Activated CD4-positive, alpha-beta T cell treated with anti-CD3 and anti-CD28 coated beads for 36 hours (primary cell): ENCODE measurements at regions not wholly inside any gene's neighbourhood (a gene's known extent, or its start where the extent isn't known, plus 50 kb on each side); places are given as distances from the start of the nearest gene placed in this dataset.

ENCODE experiments used
- ATAC-seq: fragments of 200-7000 bp; cut with Tn5 transposase; one replicate; pipeline ENCODE4 v1.10.0; 2021; ENCODE audit warnings: mild to moderate bottlenecking, moderate library complexity
- CTCF ChIA-PET: fragments of 350-600 bp; sonication (Branson Sonifier 250); formaldehyde crosslinking; loops from one replicate; lab custom pipeline; 2021; ENCODE audit warnings: antibody characterized with exemption; lab: Charles Lee
- POLR2A ChIA-PET: fragments of 350-600 bp; sonication (Branson Sonifier 250); formaldehyde crosslinking; loops from one replicate; lab custom pipeline; 2021; ENCODE audit warnings: antibody characterized with exemption, inconsistent platforms; lab: Charles Lee
- DNase-seq: peaks from one replicate; pipeline ENCODE4 v3.0.0-alpha.2; 2020
- H3K27ac Mint-ChIP-seq: one replicate; pipeline ENCODE4 v1.8.0; 2021; ENCODE audit warnings: mixed read lengths
- H3K27me3 Mint-ChIP-seq: one replicate; pipeline ENCODE4 v1.8.0; 2021; ENCODE audit warnings: mixed read lengths
- H3K36me3 Mint-ChIP-seq: one replicate; pipeline ENCODE4 v1.8.0; 2021; ENCODE audit warnings: low read depth, mixed read lengths
- H3K4me1 Mint-ChIP-seq: one replicate; pipeline ENCODE4 v1.8.0; 2021; ENCODE audit warnings: mixed read lengths
- H3K4me3 Mint-ChIP-seq: one replicate; pipeline ENCODE4 v1.8.0; 2021; ENCODE audit warnings: mild to moderate bottlenecking, moderate library complexity, mixed read lengths
- H3K9me3 Mint-ChIP-seq: one replicate; pipeline ENCODE4 v1.8.0; 2021; ENCODE audit warnings: low read depth, mixed read lengths
- intact Hi-C, 2 experiments: fragments of 100-400 bp; cut with DNase I in 1 of 2; cut with micrococcal nuclease in 1 of 2; formaldehyde crosslinking; loops; one replicate each; pipeline versions ENCODE4 v1.14.2 to v1.15.1; 2022 to 2024; cut with DNase I, micrococcal nuclease

DNA sequence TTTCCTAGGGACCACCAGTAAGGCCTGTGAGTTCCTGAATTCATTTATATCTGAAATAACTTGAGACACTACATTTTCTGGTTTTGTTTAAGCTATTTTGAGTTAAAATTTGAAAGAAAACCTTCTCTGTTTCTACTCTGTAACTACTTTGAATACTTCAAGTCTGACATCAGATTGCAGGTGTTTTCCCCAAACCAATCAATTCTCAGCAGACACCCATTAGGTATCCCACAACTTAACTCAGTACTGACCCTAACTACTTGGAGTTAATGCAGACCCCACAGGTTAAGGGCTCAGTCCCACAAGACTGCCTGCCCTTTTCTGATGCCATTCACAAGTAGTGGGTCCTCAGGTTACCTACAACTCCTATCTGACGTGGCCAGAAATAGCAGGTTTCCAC lies 1100.0 kb upstream of the SLIT2 start:
- no peak overlapping the region for H3K27ac Mint-ChIP-seq
- H3K36me3 Mint-ChIP-seq, result peaks cover 5% of the 10 kb centered on the region
- peaks cover 26% of the 10 kb centered on the region for H3K9me3 Mint-ChIP-seq
- H3K4me3 Mint-ChIP-seq, result no peak overlapping the region
- H3K4me1 Mint-ChIP-seq, result no peaks in the 10 kb centered on the region
- no peak for ATAC-seq
- intact Hi-C loops, result no loop called here
- DNase-seq, result no peak
- ChIA-PET POLR2A (no interaction called here), CTCF (no interaction called here)
- no peaks in the 10 kb centered on the region for H3K27me3 Mint-ChIP-seq

DNA sequence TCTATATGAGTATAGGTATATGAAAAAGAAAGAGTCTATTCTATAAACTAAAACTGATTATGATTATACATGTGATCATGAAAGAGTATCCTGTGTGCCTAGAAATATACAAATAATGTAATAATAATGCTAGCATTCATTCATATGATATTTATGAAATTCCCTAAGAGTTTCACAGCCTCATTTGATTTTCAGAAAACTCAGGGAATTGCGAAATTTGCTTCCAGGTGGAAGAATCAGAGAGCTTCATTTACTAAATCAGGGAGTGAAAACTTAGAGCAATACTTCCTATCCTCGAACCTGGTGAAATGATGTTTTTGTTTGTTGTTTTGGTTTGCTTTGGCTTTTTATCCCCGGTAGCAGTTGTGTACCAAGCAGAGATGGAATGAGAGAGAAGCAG lies 1105.7 kb upstream of the SLIT2 start:
- Mint-ChIP-seq H3K27ac (no peak overlapping the region), H3K4me3 (no peak overlapping the region), H3K9me3 (peaks cover 3% of the 10 kb centered on the region), H3K4me1 (no peaks in the 10 kb centered on the region), H3K36me3 (no peaks in the 10 kb centered on the region), H3K27me3 (no peaks in the 10 kb centered on the region)
- intact Hi-C loops, result no loop called here
- DNase-seq (no peak), ATAC-seq (no peak)
- POLR2A ChIA-PET, result no interaction called here
- CTCF ChIA-PET, result interaction anchor here (0.6 kb wide), 1 partner anchor 9 kb away, joined by 4 read pairs; no protein-coding TSS in a partner anchor

DNA sequence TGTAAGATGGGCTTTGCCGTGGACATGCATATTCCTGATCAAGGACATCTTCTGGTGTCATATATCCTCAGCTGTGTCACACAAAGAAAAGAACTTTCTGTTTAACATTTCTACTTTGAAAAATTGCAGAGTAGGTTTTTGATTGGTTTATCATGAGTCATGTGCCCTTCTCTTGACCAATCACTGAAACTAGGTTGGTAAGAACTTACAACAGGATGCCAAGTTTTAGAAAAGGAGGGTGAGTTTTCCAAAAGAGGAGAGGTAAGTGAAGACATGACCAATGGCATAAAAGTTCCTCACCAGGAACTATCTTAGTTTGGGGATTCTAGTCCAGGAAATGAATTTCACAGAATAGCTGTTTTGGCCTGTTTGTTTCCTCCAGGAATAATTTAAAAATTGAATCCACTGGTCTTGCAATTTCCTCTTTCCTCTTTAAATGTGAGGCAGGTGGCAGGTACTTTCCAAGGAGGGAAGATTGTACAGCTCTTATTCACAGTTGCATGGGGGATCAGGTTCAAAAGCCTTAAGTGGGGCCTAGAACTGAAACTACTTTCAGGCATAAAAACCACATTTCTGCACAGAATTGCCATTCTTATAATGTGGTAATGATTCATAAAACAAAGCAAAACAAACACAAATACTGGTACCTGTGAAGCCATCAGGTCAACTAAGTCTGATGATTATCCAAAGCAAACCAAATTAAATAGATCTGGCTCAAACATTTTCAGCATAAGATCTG lies 1114.5 kb upstream of the LCORL start:
- H3K27ac Mint-ChIP-seq, result no peak overlapping the region
- no peaks in the 10 kb centered on the region for H3K27me3 Mint-ChIP-seq
- POLR2A ChIA-PET, result no interaction called here
- DNase-seq, result no peak
- CTCF ChIA-PET, result no interaction called here
- no peaks in the 10 kb centered on the region for H3K4me1 Mint-ChIP-seq
- peaks cover 12% of the 10 kb centered on the region for H3K9me3 Mint-ChIP-seq
- H3K36me3 Mint-ChIP-seq, result no peaks in the 10 kb centered on the region
- no peak for ATAC-seq
- intact Hi-C loops, result no loop called here
- no peak overlapping the region for H3K4me3 Mint-ChIP-seq

DNA sequence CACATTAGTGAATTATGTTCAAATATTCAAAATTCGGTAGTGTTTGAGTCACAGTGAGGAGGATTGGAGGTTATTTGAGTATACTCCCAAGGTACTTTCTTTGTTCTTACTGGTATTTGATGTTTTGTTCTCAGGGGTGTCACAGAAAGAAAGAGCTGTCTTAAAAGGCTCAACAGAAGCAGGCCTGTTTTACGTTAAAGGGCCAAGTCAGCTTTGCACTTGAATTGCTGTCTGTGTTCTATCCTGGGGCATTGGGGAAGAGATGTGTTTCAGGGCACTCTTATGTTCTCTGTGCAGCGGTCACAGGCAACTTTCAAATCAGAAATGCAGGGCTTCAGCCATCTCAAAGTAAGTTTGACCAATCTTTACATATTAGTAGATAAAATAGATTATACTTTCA lies 1113.1 kb upstream of the LCORL start:
- no peaks in the 10 kb centered on the region for H3K27me3 Mint-ChIP-seq
- peaks cover 10% of the 10 kb centered on the region for H3K9me3 Mint-ChIP-seq
- no peak overlapping the region for H3K27ac Mint-ChIP-seq
- no peaks in the 10 kb centered on the region for H3K36me3 Mint-ChIP-seq
- DNase-seq (no peak), ATAC-seq (no peak)
- intact Hi-C loops, result no loop called here
- H3K4me3 Mint-ChIP-seq, result no peak overlapping the region
- ChIA-PET CTCF (no interaction called here), POLR2A (no interaction called here)
- no peaks in the 10 kb centered on the region for H3K4me1 Mint-ChIP-seq

DNA sequence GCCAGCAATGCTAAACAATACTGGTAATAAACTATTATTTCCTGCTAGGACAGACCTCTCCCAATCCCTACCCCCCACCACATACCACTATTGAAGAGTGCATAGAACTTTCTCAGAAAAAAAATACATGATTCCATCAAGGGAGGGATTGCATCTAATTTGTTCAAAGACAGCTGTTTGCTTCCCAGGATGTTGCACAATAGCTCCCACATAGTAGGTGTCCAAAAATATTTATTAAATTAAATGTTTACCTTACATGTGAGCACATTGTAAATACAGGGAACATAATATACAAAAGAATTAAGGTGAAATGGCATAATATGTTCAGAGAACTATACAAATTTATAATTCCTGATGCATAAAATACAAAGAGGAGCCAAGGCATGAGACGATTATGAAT lies 1111.8 kb upstream of the LCORL start:
- intact Hi-C loops, result no loop called here
- DNase-seq (no peak), ATAC-seq (no peak)
- H3K9me3 Mint-ChIP-seq, result peaks cover 6% of the 10 kb centered on the region
- CTCF ChIA-PET, result no interaction called here
- H3K4me3 Mint-ChIP-seq, result no peak overlapping the region
- H3K27ac Mint-ChIP-seq, result no peak overlapping the region
- no peaks in the 10 kb centered on the region for H3K27me3 Mint-ChIP-seq
- no peaks in the 10 kb centered on the region for H3K36me3 Mint-ChIP-seq
- no peaks in the 10 kb centered on the region for H3K4me1 Mint-ChIP-seq
- POLR2A ChIA-PET, result no interaction called here

DNA sequence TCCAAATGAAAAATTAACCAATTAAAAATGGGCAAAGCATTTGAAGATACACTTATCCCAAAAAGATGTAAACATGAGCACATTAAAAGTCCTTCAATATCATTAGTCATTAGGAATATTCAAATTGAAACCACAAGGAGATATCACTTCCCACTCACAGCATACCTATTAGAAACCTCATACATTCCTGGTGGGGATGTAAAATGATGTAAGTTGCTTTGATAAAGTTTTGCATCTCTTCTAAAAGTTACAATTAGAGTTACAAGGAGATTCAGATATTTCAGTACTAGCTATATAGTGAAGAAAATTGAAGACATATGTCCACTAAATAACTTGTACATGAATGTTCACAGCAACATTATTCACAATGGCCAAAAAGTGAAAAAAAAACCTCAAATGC lies 1109.3 kb upstream of the LCORL start:
- ChIA-PET POLR2A (no interaction called here), CTCF (no interaction called here)
- H3K4me1 Mint-ChIP-seq, result no peaks in the 10 kb centered on the region
- no peak overlapping the region for H3K4me3 Mint-ChIP-seq
- no peak for ATAC-seq
- H3K36me3 Mint-ChIP-seq, result no peaks in the 10 kb centered on the region
- DNase-seq, result no peak
- H3K27me3 Mint-ChIP-seq, result no peaks in the 10 kb centered on the region
- no peak overlapping the region for H3K27ac Mint-ChIP-seq
- intact Hi-C loops, result no loop called here
- H3K9me3 Mint-ChIP-seq, result peaks cover 9% of the 10 kb centered on the region

DNA sequence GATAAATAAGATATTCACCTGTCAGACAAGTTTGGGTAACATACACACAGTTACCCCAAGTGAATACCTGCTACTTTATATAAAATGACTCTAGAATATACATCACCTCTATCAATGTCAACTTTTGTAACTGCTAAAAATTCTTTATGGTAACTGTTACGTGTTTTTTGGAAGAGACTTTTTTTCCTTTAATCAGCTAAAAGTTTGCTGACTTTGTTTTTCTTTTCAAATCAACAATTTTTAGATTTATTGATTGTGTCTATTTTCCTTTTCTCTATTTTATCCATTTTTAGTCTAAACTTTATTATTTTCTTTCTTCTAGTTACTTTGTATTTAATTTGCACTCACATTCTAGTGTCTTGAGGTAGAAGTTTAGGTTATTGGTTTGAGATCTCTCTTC lies 1106.6 kb upstream of the LCORL start:
- Mint-ChIP-seq H3K27ac (no peak overlapping the region), H3K36me3 (no peaks in the 10 kb centered on the region), H3K4me1 (no peaks in the 10 kb centered on the region), H3K27me3 (no peaks in the 10 kb centered on the region), H3K9me3 (peaks cover 17% of the 10 kb centered on the region), H3K4me3 (no peak overlapping the region)
- CTCF ChIA-PET, result no interaction called here
- intact Hi-C loops, result no loop called here
- ATAC-seq (no peak), DNase-seq (no peak)
- POLR2A ChIA-PET, result no interaction called here

DNA sequence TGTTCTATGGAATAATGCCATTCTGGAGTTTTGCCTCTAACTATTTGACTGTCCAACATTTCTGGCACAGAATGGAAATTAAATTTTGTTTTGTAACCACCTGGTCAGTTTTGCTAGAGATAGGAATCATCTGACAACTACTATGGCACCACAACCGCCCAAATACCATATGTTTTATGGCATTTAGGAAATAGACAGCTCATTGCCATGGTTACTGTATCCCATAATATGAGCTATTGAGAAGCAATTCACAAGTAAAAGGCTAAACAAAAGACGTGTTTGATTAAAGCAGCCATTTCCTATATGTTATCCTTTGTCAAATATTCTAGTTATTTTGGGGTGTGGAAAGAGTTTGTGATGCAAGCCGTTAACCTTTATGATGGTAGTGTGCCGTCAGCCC lies 1105.3 kb upstream of the LCORL start:
- intact Hi-C loops, result no loop called here
- H3K27me3 Mint-ChIP-seq, result no peaks in the 10 kb centered on the region
- peaks cover 17% of the 10 kb centered on the region for H3K9me3 Mint-ChIP-seq
- DNase-seq (no peak), ATAC-seq (no peak)
- no peaks in the 10 kb centered on the region for H3K4me1 Mint-ChIP-seq
- no peaks in the 10 kb centered on the region for H3K36me3 Mint-ChIP-seq
- H3K4me3 Mint-ChIP-seq, result no peak overlapping the region
- ChIA-PET POLR2A (no interaction called here), CTCF (no interaction called here)
- no peak overlapping the region for H3K27ac Mint-ChIP-seq

DNA sequence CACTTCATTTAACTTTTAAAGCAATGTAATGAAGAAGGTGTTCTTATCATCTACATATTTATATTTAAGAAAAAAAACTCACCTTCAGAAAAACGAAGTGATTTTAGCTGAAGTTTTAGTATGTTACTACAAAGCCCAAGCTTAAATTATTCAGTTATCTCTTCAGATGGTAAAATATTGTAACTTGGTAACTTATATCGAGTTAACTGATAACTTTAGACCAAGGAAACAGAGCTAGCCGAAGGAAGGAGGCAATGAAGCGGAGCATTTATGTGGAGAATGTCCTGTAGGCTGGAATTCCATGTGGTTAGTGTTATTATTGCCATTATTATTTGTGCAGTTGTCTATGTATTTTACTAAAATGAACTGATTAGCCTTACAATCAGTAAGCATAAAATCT lies 1102.1 kb upstream of the LCORL start:
- H3K27ac Mint-ChIP-seq, result no peak overlapping the region
- no peak for ATAC-seq
- no peaks in the 10 kb centered on the region for H3K36me3 Mint-ChIP-seq
- no peak overlapping the region for H3K4me3 Mint-ChIP-seq
- no peaks in the 10 kb centered on the region for H3K4me1 Mint-ChIP-seq
- ChIA-PET POLR2A (no interaction called here), CTCF (interaction anchor here (0.6 kb wide), 1 partner anchor 1567 kb away, joined by 3 read pairs; no protein-coding TSS in a partner anchor)
- intact Hi-C loops, result no loop called here
- H3K27me3 Mint-ChIP-seq, result no peaks in the 10 kb centered on the region
- DNase-seq, result no peak
- peaks cover 15% of the 10 kb centered on the region for H3K9me3 Mint-ChIP-seq

DNA sequence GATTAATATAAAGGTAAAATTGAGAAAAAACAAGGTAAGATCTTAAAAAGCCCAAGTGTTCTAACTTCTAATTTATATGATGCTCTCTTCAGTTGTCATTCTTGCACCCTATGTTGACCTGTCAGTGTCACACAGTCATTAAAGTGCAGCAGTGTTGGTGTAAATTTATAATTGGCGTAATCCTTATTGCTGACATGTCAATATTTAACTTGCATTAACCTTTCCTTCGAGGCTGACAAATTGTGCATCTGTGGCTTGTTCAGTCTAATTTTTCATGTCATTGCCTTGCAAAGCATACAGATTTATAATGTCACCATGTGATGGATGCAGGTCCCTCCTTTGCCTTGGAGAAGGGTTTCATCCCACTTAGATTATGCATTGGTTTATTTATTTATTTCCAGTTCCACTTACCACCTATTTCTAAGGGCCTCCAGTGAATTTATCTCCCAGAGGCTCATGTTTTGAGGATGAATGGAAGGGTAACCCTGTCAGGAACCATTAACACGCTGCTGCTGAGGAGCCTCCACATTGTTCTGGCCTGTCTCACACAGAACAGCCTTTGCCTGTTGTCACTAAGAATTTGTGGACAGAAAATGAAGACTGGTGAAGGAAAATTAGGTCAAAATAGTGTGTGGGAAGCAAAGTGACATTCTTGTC lies 1098.5 kb upstream of the LCORL start:
- no peak for DNase-seq
- intact Hi-C loops, result no loop called here
- POLR2A ChIA-PET, result no interaction called here
- peaks cover 10% of the 10 kb centered on the region for H3K9me3 Mint-ChIP-seq
- no peak overlapping the region for H3K27ac Mint-ChIP-seq
- no peaks in the 10 kb centered on the region for H3K27me3 Mint-ChIP-seq
- CTCF ChIA-PET, result no interaction called here
- no peaks in the 10 kb centered on the region for H3K4me1 Mint-ChIP-seq
- no peak overlapping the region for H3K4me3 Mint-ChIP-seq
- ATAC-seq, result no peak
- H3K36me3 Mint-ChIP-seq, result no peaks in the 10 kb centered on the region

DNA sequence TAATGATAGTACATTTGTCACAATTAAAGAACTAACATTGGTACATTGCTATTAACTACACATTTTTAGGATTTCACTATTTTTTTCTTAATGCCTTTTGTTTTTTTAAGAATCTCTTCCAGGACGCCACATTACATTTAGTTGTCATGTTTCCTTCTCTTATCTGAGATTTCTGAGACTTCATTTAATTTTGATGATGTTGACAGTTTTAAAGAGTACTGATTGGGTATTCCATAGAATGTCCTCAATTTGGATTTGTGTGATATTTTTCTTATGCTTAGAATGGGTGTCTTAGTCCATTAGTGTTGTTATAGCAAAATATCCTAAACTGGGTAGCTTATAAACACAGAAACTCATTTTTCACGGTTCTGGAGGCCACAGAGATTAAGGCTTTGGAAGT lies 1095.5 kb upstream of the LCORL start:
- ChIA-PET CTCF (no interaction called here), POLR2A (no interaction called here)
- ATAC-seq (no peak), DNase-seq (no peak)
- no peaks in the 10 kb centered on the region for H3K9me3 Mint-ChIP-seq
- no peak overlapping the region for H3K27ac Mint-ChIP-seq
- H3K4me1 Mint-ChIP-seq, result no peaks in the 10 kb centered on the region
- H3K4me3 Mint-ChIP-seq, result no peak overlapping the region
- no peaks in the 10 kb centered on the region for H3K27me3 Mint-ChIP-seq
- intact Hi-C loops, result no loop called here
- H3K36me3 Mint-ChIP-seq, result no peaks in the 10 kb centered on the region

DNA sequence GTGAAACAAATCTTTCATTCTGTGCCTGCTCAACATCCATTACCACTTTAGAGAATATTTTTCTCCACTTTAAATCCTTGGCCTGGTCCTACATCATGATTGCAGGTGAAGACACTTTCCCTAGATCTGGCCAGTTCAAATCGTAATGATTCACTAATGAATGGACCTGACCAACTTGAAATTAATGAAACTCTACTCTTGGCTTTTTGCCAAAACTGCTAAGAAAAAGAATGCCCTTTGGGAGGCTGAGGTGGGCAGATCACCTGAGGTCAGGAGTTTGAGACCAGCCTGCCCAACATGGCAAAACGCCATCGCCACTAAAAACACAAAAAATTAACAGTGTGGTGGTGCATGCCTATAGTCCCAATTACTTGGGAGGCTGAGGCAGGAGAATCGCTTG lies 1082.6 kb upstream of the LCORL start:
- H3K27ac Mint-ChIP-seq, result no peak overlapping the region
- H3K27me3 Mint-ChIP-seq, result no peaks in the 10 kb centered on the region
- intact Hi-C loops, result no loop called here
- ChIA-PET POLR2A (no interaction called here), CTCF (no interaction called here)
- no peaks in the 10 kb centered on the region for H3K36me3 Mint-ChIP-seq
- peaks cover 8% of the 10 kb centered on the region for H3K9me3 Mint-ChIP-seq
- H3K4me1 Mint-ChIP-seq, result no peaks in the 10 kb centered on the region
- ATAC-seq (no peak), DNase-seq (no peak)
- H3K4me3 Mint-ChIP-seq, result no peak overlapping the region
